SU-DHL-6 (cell line): ENCODE measurements at regions not wholly inside any gene's neighbourhood (a gene's known extent, or its start where the extent isn't known, plus 50 kb on each side); places are given as distances from the start of the nearest gene placed in this dataset.

Source experiments
- EZH2phosphoT487 ChIP-seq: fragments of 200-600 bp; sonication (generic), shearing (Covaris generic); conservative IDR thresholded peaks from 2 replicates; pipeline ENCODE4 v1.6.1; 2018; ENCODE audit warnings: mild to moderate bottlenecking, antibody characterized with exemption, low read length, moderate library complexity, mixed read lengths
- TF ChIP-seq, protein P1 (sequence below): fragments of 200-600 bp; sonication (generic); IDR thresholded peaks from one replicate; pipeline ENCODE4 v1.5.1; 2017; ENCODE audit warnings: antibody characterized with exemption, mild to moderate bottlenecking, low read length, moderate library complexity; ENCODE audit not compliant: insufficient read depth, poor library complexity, severe bottlenecking

DNA sequence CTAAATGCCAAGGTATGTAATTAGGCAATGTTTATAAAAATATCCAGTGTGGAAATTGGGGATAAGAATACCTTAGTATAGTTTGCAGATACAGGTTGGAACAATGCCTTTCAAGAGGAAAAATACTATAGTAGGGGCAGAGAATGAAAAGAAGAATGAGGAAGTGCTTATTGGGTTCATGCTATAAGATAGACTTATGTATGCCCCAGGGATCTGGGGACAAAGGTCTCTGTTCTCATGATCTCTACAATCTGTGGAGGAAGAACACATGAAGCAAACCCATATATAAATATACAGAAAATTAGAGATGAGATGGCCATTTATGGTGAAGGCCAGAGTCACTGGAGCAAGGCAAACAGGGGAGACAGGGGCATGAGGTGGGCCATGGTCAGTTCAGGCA, 106.5 kb upstream of the DAB2 start:
- TF ChIP-seq, protein P1, sequence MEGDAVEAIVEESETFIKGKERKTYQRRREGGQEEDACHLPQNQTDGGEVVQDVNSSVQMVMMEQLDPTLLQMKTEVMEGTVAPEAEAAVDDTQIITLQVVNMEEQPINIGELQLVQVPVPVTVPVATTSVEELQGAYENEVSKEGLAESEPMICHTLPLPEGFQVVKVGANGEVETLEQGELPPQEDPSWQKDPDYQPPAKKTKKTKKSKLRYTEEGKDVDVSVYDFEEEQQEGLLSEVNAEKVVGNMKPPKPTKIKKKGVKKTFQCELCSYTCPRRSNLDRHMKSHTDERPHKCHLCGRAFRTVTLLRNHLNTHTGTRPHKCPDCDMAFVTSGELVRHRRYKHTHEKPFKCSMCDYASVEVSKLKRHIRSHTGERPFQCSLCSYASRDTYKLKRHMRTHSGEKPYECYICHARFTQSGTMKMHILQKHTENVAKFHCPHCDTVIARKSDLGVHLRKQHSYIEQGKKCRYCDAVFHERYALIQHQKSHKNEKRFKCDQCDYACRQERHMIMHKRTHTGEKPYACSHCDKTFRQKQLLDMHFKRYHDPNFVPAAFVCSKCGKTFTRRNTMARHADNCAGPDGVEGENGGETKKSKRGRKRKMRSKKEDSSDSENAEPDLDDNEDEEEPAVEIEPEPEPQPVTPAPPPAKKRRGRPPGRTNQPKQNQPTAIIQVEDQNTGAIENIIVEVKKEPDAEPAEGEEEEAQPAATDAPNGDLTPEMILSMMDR = no peak
- no peak for TF ChIP-seq EZH2phosphoT487
